COLO668 (cell line): ENCODE measurements at regions not wholly inside any gene's neighbourhood (a gene's known extent, or its start where the extent isn't known, plus 50 kb on each side); places are given as distances from the start of the nearest gene placed in this dataset.
"Not testable (repeated sequence)": the region's sequence is repeated elsewhere in the genome, so short reads cannot be mapped to it uniquely, and the experiment has no call there.

Experiments
- DNase-seq: peaks from one replicate; lab custom pipeline; 2025; ENCODE audit not compliant: unreplicated experiment; lab: John Stamatoyannopoulos, UW

DNA sequence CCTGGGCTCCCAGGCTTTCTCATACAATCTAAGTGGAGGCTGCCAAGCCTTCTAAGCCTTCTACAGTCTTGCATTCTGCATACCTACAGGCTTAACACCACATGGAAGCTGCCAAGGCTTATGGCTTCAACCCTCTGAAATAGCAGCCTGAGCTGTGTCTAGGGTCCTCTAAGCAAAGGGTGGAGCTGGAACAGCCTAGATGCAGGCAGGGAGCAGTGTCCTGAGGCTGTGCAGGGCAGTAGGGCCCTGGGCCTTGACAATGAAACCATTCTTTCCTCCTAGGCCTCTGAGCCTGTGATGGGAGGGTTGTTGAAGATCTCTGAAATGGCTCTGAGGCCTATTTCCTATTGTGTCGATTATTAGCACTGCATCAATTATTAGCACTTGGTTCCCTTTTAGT, 150.9 kb upstream of the GRK3 start:
- no peak for DNase-seq

DNA sequence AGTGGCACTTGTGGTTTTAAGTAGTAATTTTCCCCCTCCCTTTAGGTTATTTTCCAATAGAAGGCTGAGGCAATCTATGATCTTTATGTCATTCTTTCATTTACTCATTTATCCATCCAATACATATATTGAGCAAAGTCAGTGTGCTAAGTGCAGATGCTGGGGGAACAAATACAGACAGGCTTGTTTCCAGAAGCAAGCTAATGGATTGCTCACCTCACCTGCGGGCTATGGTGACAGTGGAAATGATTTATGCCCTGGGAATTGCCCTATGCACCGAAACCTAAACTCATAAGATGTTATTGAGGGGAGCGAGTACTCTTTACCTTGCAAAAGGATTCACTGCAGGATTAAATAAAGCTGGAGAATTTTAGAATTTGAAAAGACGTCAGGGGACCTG, 148.7 kb upstream of the GRK3 start:
- DNase-seq: peak; percentile 28

DNA sequence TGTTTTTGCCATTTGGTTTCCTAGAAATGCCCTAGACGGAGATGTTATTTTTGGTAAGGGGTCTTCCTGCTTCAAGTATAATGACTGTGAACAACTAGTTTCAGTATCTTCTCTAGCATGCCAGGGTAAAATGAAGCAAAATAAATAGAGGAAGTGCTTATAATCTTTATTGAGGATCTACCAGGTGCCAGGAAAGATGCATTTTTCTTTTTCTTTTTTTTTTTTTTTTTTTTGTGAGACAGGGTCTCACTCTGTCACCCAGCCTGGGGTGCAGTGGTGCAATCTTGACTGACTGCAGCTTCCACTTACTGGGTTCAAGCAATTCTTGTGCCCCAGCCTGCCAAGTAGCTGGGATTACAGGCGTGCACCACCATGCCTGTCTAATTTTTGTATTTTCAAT, 146.6 kb upstream of the GRK3 start:
- not testable (repeated sequence) for DNase-seq

DNA sequence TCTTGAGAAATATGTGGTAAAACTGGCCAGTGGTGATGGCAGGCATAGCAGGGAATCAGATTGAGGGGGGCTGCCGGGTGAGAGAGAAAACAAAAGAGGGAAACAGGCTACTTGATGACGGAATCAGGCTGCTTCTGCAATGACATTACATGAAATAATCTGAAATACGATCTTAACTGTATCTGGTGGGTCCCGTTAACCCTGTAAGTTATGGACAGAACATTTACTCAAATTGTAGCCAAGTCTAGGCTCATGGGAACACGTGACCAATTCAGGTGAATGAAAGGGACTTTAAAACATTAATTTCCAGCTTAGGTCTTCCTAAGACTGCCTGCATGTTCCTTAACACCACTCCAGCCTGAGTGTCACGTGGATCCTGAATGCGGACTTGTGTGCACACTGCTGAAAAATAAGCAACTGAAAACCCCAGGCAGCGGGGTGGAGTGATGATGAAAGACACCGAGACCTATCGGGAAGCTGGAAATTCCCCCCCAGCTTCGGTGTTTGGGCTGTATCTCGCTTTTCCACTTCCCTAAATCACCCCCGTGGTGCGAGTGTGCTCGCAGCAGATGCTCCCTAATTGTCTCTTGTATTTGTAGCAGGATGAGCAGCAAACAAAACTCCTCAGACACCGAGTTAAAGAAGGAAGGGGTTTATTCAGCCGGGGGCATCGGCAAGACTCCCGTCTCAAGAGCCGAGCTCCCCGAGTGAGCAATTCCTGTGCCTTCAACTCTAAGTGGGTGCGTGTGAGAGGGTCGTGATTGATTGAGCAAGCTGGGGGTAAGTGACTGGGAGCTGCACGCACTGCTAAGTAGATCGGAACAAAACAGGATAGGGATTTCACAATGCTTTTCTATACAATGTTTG, 145.0 kb upstream of the GRK3 start:
- DNase-seq: peak; percentile 36

DNA sequence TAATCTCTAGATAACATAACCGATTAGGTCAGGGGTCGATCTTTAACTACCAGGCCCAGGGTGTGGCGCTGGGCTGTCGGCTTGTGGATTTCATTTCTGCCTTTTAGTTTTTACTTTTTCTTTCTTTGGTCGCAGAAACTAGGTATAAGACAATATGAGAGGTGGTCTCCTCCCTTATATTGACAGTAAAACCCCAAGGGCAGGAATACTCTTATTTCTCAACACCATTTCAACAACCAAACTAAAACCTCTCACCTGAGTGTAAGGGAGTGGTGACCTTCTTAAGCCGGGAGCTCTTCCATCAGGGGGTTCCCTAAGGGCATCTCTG, 144.4 kb upstream of the GRK3 start:
- DNase-seq: not testable (repeated sequence)

DNA sequence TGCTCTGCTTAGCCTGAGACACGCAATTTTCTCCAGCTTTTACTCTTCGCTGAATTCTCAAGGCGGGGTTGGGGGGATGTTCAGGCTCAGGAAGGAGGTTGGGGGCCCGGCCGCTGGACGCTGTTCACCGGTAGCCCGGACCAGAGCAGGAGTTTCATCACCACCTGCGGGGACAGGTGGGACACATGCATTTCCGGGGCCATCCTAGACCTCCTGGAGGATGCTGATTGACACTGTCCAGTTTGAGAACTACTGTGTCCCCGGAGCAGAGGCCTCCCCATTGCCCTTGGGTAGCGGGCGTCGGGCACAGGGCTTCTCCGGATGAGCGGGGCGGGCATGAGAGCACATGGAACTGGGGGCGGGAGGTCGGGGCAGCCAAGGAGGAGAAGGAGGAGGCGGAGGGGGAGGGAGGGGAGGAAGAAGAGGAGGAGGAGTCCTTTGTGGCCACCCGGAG, 144.0 kb upstream of the GRK3 start:
- DNase-seq: no peak

- peak; percentile 34 for DNase-seq
Observed at GRCh38 chr22:25420925-25421904, 143.3 kb upstream of the GRK3 start.

DNA sequence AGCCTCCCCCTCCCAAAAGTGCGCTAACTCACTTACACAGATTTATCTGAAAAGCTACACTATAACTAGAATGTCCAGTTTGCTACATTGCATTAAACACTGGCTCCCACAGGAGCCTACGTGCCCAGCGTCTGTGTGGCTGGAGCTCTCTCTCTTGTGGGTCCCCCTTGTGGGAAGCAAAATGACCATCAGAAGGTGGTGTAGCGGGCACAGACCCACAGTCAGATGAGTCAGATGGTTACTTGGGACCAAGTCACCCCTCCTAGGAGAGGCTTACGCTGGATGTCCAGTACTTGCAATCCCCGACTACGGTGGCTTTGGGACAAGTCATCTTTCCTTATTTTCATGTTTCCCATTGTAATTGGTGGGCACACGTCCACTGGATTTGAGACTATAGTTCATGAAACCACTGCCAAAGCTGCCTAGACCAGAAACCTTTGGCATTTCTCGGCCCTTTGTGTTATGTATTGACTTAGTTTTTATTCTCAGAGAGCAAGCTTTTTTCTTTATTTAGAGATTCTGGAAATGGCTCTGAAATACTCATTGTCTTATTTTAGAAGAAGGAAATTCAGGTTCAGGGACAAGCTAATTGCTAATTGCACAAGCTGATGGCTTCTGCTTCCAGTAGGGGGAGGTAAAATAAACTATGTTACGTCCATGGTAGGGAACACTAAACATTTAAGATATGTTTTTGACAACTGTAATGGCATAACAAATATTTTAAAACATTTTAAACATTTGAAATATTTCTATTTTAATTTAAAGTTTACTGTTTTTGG, 137.8 kb upstream of the GRK3 start:
- DNase-seq: not testable (repeated sequence)

DNA sequence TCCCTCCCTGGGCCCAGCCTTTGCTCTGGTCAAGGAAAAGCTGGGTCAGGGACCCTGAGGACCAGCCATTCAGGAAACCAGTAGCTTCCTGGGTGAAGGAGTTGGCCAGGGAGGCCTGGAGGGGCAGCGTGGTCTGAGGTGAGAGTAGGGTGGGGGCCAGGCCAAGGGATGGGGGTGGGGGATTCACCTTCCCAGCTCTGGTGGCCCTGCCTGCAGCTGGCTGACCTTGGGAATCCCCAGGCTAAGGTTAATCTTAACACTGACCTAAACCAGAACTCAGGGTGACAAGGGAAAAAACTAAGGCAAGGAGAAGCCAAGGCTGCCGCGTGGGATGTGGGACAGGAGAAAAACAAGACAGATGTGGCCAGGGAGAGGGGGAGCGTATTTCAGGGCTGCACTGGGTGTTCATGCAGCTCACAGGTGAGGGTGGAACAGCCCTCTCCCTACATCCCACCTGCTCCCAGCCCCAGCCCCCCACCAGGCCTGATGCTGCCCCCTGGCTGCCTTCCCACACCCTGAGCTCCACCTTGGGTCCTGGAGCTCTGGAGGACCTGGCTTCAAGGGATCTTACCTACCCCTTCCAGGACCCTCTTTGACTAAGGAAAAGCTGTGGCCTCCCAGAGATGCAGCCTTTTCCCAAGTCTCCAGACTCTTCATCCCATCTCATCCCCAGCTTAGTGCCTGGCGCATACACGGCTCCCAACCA, 132.7 kb upstream of the GRK3 start:
- DNase-seq: not testable (repeated sequence)

GRCh38 chr22:25433381-25433970, 131.0 kb upstream of the GRK3 start:
- DNase-seq: not testable (repeated sequence)

GRCh38 chr22:25437414-25438160, 126.9 kb upstream of the GRK3 start:
- DNase-seq: no peak

GRCh38 chr22:25447067-25447685, 117.3 kb upstream of the GRK3 start:
- DNase-seq: peak; percentile 27

GRCh38 chr22:25447686-25448434, 116.6 kb upstream of the GRK3 start:
- DNase-seq: peak; percentile 91

- DNase-seq: peak; percentile 26
Observed at GRCh38 chr22:25448435-25449051, 115.9 kb upstream of the GRK3 start.

- DNase-seq: no peak
Observed at GRCh38 chr22:25449781-25450317, 114.6 kb upstream of the GRK3 start.

DNA sequence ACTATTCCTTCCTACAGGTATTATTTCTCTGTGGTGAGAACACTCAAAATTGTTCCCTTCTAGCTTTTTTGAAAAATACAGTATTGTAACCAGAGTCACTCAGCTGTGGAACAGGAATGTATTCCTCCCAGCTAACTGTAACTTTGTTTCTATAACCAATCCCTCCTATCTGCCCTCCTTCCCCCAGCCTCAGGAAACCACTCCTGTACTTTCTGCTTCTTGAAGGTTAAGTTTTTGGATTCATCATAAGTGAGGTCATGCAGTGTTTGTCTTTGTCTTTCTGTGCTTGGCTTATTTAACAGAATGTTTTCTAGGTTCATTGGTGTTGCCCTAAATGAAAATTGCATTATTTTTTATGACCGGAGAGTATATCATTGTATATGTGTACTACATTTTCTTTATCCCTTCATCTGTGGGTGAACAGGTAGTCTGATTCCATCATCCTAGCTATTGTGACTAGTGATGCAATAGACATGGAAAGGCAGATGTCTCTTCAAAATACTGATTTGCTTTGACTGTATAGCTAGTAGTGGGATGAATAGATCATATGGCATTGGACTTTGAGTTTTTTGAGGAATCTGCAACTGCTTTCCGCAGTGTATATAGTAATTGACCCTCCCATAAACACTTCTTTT, 112.9 kb upstream of the GRK3 start:
- DNase-seq: no peak

DNA sequence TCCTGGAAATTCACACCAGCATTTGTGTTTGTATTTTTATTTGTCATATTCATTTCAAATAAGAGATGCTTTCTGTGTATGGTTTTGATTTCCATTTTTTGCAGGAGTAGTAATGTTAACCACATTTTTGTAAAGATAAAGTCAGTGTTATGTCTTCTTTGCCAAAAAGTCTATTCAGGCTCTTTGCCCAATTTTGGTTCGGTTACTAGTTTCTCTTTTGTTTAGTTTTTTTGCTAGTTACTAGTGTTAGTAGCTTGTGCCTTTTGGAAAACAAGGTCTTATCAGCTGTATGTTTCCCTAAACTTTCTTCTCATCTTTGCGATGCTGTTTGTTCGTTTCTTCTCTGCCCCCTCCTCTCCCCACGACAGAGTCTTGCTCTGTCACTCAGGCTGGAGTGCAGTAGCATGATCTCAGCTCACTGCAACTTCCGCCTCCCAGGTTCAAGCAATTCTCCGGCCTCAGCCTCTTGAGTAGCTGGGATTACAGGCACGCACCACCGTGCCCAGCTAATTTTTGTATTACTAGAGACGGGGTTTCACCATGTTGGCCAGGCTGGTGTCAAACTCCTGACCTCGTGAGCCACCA, 112.3 kb upstream of the GRK3 start:
- no peak for DNase-seq
